Fibroblast of lung (primary cell): ENCODE measurements at regions not wholly inside any gene's neighbourhood (a gene's known extent, or its start where the extent isn't known, plus 50 kb on each side); places are given as distances from the start of the nearest gene placed in this dataset.

Source experiments
- DNase-seq, 2 donors: peaks; one replicate each; pipeline versions ENCODE4 v3.0.0 to v3.0.0-alpha.2; 2010; ENCODE audit warnings: low read depth in 2 of 2
- H2AFZ ChIP-seq: 2 replicates; pipeline ENCODE4 v1.5.1; 2012; ENCODE audit warnings: low read length, control low read depth, inconsistent platforms
- H3K27ac ChIP-seq: 2 replicates; pipeline ENCODE4 v1.5.1; 2011; ENCODE audit warnings: low read length, control low read depth; ENCODE audit not compliant: insufficient read depth
- H3K27me3 ChIP-seq: 2 replicates; pipeline ENCODE4 v1.5.1; 2011; ENCODE audit warnings: mild to moderate bottlenecking, low read length; ENCODE audit not compliant: control insufficient read depth, insufficient read depth
- H3K36me3 ChIP-seq: 2 replicates; pipeline ENCODE4 v1.5.1; 2011; ENCODE audit warnings: low read length; ENCODE audit not compliant: control insufficient read depth, insufficient read depth
- H3K4me1 ChIP-seq: 2 replicates; pipeline ENCODE4 v1.5.1; 2011; ENCODE audit warnings: low read length; ENCODE audit not compliant: control insufficient read depth, insufficient read depth; ENCODE audit errors: extremely low read depth
- H3K4me2 ChIP-seq: 2 replicates; pipeline ENCODE4 v1.5.1; 2011; ENCODE audit warnings: low read length, control low read depth; ENCODE audit not compliant: insufficient read depth; ENCODE audit errors: extremely low read depth
- H3K4me3 ChIP-seq, 4 experiments: fragments of 200-600 bp in 1 of 4; sonication (generic) in 1 of 4; replicated peaks in 1 of 4; 2 replicates each; pipeline ENCODE4 v1.5.1; 2011 to 2016; ENCODE audit warnings: low read length in 4 of 4, low read depth in 3 of 4, mild to moderate bottlenecking in 3 of 4, control low read depth in 2 of 4, inconsistent platforms in 1 of 4, mixed read lengths in 1 of 4; ENCODE audit not compliant: insufficient read depth in 1 of 4; ENCODE audit errors: control extremely low read depth in 1 of 4
- H3K79me2 ChIP-seq: 2 replicates; pipeline ENCODE4 v1.5.1; 2012; ENCODE audit warnings: mild to moderate bottlenecking, low read length, inconsistent platforms; ENCODE audit not compliant: control insufficient read depth, insufficient read depth
- H3K9ac ChIP-seq: 2 replicates; pipeline ENCODE4 v1.5.1; 2011; ENCODE audit warnings: mild to moderate bottlenecking, low read length, control low read depth; ENCODE audit not compliant: insufficient read depth
- H3K9me3 ChIP-seq: 2 replicates; pipeline ENCODE4 v1.5.1; 2012; ENCODE audit warnings: low read depth, low read length; ENCODE audit not compliant: control insufficient read depth, insufficient read depth
- H4K20me1 ChIP-seq: 2 replicates; pipeline ENCODE4 v1.5.1; 2011; ENCODE audit warnings: low read length; ENCODE audit not compliant: control insufficient read depth, insufficient read depth; ENCODE audit errors: extremely low read depth
- EZH2 ChIP-seq: IDR thresholded peaks from 2 replicates; pipeline ENCODE4 v1.5.1; 2012; ENCODE audit warnings: low read length, control low read depth, mild to moderate bottlenecking; ENCODE audit errors: missing control alignments
- TF ChIP-seq, protein P1 (sequence below), 2 donors: IDR thresholded peaks in 1 of 2; conservative IDR thresholded peaks in 1 of 2; 1 replicate in 1 of 2; 2 replicates in 1 of 2; pipeline ENCODE4 v1.5.1; 2011 to 2012; ENCODE audit warnings: low read length in 2 of 2, control low read depth in 1 of 2, inconsistent platforms in 1 of 2, low read depth in 1 of 2, mild to moderate bottlenecking in 1 of 2

DNA sequence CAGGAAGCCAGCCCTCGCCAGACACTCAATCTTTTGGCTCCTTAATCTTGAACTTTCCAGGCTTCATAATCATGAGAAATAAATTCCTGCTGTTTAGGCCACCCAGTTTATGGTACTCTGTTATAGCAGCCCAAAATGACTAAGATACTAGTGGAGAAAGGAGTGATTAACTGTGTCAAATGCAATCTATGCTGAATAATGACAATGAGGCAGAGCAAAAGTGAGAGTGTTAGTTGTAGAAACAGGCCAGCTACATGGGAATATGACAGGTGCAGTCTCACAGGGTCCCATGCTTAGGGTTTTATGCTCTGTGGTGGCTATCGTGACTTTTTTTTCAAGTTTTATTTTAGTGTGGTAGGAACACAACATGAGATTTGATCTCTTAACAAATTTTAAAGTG is 888.8 kb downstream of the TTLL7 start:
- Histone ChIP-seq H2AFZ (no peak overlapping the region), H3K36me3 (no peaks in the 10 kb centered on the region), H3K9ac (no peak overlapping the region), H4K20me1 (no peaks in the 10 kb centered on the region), H3K4me3 (no peak overlapping the region), H3K4me2 (no peak overlapping the region), H3K27ac (no peak overlapping the region), H3K79me2 (no peaks in the 10 kb centered on the region), H3K9me3 (no peaks in the 10 kb centered on the region), H3K4me1 (no peaks in the 10 kb centered on the region), H3K27me3 (no peaks in the 10 kb centered on the region)
- DNase-seq: no peak
- TF ChIP-seq, protein P1, sequence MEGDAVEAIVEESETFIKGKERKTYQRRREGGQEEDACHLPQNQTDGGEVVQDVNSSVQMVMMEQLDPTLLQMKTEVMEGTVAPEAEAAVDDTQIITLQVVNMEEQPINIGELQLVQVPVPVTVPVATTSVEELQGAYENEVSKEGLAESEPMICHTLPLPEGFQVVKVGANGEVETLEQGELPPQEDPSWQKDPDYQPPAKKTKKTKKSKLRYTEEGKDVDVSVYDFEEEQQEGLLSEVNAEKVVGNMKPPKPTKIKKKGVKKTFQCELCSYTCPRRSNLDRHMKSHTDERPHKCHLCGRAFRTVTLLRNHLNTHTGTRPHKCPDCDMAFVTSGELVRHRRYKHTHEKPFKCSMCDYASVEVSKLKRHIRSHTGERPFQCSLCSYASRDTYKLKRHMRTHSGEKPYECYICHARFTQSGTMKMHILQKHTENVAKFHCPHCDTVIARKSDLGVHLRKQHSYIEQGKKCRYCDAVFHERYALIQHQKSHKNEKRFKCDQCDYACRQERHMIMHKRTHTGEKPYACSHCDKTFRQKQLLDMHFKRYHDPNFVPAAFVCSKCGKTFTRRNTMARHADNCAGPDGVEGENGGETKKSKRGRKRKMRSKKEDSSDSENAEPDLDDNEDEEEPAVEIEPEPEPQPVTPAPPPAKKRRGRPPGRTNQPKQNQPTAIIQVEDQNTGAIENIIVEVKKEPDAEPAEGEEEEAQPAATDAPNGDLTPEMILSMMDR (conservative IDR thresholded peaks at IDR 0.05 in 1 of 2, IDR thresholded peaks at IDR 0.05 in 1 of 2; ENCODE audit: low read depth in 1 of 2, low read length in 2 of 2): no peak
- TF ChIP-seq EZH2: no peak

DNA sequence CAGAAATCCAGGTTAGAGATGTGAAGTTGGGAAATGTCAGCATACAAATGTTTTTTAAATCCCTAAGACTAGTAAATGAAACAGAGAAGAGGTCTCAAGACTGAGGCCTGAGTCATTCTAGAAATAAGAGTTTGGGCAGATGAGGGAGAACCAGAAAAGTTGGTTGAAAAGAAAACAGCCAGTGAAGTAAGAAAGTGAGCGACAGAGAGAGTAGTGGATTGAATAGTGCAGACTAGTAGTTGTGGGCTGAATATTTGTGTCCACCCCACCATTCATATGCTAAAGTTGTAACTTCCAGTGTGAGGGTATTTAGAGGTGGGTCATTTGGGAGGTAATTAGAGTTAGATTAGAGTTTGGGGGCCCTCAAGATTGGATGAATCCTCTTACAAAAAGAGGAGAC is 889.2 kb downstream of the TTLL7 start:
- Histone ChIP-seq H3K27ac (no peak overlapping the region), H3K4me2 (no peak overlapping the region), H3K79me2 (no peaks in the 10 kb centered on the region), H2AFZ (no peak overlapping the region), H4K20me1 (no peaks in the 10 kb centered on the region), H3K36me3 (no peaks in the 10 kb centered on the region), H3K9ac (no peak overlapping the region), H3K9me3 (no peaks in the 10 kb centered on the region), H3K4me1 (no peaks in the 10 kb centered on the region), H3K27me3 (no peaks in the 10 kb centered on the region), H3K4me3 (no peak overlapping the region)
- DNase-seq: no peak
- TF ChIP-seq, protein P1 (conservative IDR thresholded peaks at IDR 0.05 in 1 of 2, IDR thresholded peaks at IDR 0.05 in 1 of 2; ENCODE audit: low read depth in 1 of 2, low read length in 2 of 2): no peak
- TF ChIP-seq EZH2: no peak

DNA sequence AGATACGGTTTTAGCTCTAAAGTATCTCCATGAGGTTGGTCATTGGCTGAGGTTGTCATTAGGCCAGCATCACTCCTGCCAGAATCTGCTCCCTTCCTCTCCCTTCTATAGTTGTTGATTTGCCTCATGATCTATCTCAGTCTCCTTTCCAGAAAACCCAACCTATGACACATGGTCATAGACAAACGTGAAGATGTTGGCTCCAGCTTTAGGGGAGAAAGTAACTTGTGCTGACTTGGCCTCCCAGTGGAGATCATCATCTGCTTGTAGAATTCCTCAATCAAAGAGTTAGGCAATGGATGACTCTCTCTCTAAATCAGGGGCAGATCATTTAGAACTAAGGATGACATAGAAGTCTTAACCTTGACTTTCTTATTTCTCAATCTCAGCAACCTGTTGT is 894.4 kb downstream of the TTLL7 start:
- Histone ChIP-seq H3K4me1 (no peaks in the 10 kb centered on the region), H3K4me2 (no peak overlapping the region), H3K36me3 (no peaks in the 10 kb centered on the region), H3K79me2 (no peaks in the 10 kb centered on the region), H2AFZ (no peak overlapping the region), H3K9ac (no peak overlapping the region), H3K9me3 (no peaks in the 10 kb centered on the region), H4K20me1 (no peaks in the 10 kb centered on the region), H3K27ac (no peak overlapping the region), H3K4me3 (no peak overlapping the region), H3K27me3 (no peaks in the 10 kb centered on the region)
- DNase-seq: no peak
- TF ChIP-seq EZH2: no peak
- TF ChIP-seq, protein P1 (conservative IDR thresholded peaks at IDR 0.05 in 1 of 2, IDR thresholded peaks at IDR 0.05 in 1 of 2; ENCODE audit: low read depth in 1 of 2, low read length in 2 of 2): no peak
